ENCODE measurements at regions not wholly inside any gene's neighbourhood (a gene's known extent, or its start where the extent isn't known, plus 50 kb on each side); places are given as distances from the start of the nearest gene placed in this dataset.

DNA sequence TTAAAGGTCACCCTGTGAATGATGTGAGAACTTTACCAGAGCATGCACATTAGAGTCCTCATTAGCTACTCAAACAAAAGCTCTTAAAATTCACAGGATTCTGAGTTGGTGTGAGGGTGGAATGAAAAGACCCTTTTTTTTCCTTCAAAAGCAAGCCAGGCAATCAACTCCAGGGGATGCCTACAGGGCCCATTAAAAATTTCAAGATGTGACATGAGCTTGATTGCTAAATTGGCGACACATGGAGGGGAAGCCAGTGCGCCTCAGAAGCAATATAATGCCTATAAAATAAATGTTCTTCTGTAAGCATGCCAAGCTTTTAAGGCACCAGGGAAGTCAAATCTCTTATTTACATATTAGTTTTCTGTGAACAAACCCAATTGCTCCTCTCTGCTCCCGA, 328.8 kb upstream of the SUCLG2 start:
- Histone ChIP-seq H3K27ac (no peak overlapping the region), H3K9me3 (no peaks in the 10 kb centered on the region), H3K27me3 (no peaks in the 10 kb centered on the region), H3K4me1 (no peaks in the 10 kb centered on the region), H3K36me3 (no peaks in the 10 kb centered on the region), H3K4me3 (no peak overlapping the region)
- intact Hi-C loops (cut with DNase I): no loop called here
- DNase-seq (no peak), ATAC-seq (no peak)
- TF ChIP-seq, protein P1, sequence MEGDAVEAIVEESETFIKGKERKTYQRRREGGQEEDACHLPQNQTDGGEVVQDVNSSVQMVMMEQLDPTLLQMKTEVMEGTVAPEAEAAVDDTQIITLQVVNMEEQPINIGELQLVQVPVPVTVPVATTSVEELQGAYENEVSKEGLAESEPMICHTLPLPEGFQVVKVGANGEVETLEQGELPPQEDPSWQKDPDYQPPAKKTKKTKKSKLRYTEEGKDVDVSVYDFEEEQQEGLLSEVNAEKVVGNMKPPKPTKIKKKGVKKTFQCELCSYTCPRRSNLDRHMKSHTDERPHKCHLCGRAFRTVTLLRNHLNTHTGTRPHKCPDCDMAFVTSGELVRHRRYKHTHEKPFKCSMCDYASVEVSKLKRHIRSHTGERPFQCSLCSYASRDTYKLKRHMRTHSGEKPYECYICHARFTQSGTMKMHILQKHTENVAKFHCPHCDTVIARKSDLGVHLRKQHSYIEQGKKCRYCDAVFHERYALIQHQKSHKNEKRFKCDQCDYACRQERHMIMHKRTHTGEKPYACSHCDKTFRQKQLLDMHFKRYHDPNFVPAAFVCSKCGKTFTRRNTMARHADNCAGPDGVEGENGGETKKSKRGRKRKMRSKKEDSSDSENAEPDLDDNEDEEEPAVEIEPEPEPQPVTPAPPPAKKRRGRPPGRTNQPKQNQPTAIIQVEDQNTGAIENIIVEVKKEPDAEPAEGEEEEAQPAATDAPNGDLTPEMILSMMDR (IDR thresholded peaks at IDR 0.05): no peak

DNA sequence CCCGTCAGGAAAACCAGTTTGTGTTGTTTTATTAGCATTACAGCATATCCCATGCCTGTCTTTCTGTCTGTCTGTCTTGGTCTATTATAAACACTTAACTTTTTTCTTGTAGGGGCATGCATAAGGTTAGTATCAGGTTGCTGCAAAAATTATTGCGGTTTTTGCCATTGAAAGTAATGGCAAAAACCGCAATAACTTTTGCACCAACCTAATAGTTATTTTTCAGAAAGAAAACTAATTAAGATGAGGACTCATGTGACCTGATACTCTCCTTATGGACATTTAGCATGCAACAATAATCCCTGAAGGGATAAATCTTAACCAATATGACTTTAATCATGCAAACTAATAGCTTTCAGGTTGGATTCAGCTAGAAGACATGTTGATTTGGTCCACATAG, 326.7 kb upstream of the SUCLG2 start:
- H3K4me3 ChIP-seq: no peak overlapping the region
- H3K27ac ChIP-seq: no peak overlapping the region
- H3K27me3 ChIP-seq: no peaks in the 10 kb centered on the region
- H3K9me3 ChIP-seq: no peaks in the 10 kb centered on the region
- H3K36me3 ChIP-seq: no peaks in the 10 kb centered on the region
- TF ChIP-seq, protein P1 (IDR thresholded peaks at IDR 0.05): no peak
- H3K4me1 ChIP-seq: no peaks in the 10 kb centered on the region
- intact Hi-C loops (cut with DNase I): no loop called here
- DNase-seq: no peak
- no peak for ATAC-seq

DNA sequence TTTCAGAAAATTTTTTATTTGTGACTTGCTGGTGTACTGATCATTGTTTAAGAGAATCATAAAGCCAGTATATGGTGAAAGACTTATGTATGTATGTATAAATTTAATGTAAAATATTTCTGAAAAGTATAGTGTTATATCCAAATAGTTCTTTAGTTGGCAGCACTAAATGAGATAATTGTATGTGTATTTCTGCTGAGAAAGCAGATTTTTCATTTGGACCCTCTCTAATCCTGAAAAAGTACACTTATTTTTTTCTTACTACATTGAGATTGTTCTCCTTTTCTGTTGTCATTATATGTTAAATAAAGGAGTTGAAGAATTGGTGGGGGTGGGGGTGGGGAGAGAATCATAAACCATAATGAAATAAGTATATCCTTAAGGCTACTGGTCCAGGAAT, 324.9 kb upstream of the SUCLG2 start:
- TF ChIP-seq, protein P1 (IDR thresholded peaks at IDR 0.05): no peak
- ATAC-seq (no peak), DNase-seq (no peak)
- no peaks in the 10 kb centered on the region for H3K27me3 ChIP-seq
- no peaks in the 10 kb centered on the region for H3K4me1 ChIP-seq
- H3K9me3 ChIP-seq: no peaks in the 10 kb centered on the region
- no peaks in the 10 kb centered on the region for H3K36me3 ChIP-seq
- intact Hi-C loops (cut with DNase I): no loop called here
- no peak overlapping the region for H3K27ac ChIP-seq
- H3K4me3 ChIP-seq: no peak overlapping the region

DNA sequence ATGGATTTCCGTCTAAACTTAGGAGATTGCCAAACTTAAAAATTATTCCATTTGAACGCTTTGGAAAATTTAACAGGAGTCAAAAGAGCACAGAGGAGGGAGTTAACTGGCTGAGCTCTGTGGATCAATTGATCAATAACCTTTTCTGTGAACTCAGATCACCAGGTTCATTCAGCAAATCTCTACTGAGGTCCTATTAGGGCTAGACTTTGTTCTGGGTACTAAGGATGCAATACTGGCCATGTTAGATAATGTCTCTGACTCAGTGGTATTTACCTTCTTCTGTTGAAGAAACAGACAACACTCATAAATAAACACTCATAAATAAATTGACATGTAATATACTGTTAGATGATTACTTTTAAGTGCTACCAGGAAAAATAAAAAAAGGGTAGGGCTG, 323.4 kb upstream of the SUCLG2 start:
- intact Hi-C loops (cut with DNase I): no loop called here
- Histone ChIP-seq H3K4me3 (no peak overlapping the region), H3K36me3 (no peaks in the 10 kb centered on the region), H3K27me3 (no peaks in the 10 kb centered on the region), H3K4me1 (no peaks in the 10 kb centered on the region), H3K9me3 (no peaks in the 10 kb centered on the region), H3K27ac (no peak overlapping the region)
- TF ChIP-seq, protein P1 (IDR thresholded peaks at IDR 0.05): no peak
- no peak for DNase-seq
- no peak for ATAC-seq

DNA sequence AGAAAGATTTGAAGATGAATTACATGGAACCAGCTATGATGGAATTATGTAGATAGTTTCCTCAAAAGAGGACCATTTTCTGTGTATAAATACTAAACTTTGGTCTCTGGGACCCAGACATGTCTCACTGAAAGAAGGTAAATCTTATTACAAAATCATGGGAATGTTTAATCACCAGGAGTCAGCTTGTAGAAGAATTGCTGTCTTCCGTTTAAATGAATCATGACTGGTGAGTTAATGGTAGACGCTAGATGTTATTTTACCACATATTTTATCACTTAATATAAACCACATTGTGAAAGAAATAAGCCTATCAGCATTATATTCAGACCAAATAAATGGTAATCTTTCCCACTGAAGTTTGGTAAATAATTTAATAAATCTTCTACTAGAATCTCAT, 322.3 kb upstream of the SUCLG2 start:
- Histone ChIP-seq H3K27ac (no peak overlapping the region), H3K4me1 (no peaks in the 10 kb centered on the region), H3K36me3 (no peaks in the 10 kb centered on the region), H3K27me3 (no peaks in the 10 kb centered on the region), H3K9me3 (no peaks in the 10 kb centered on the region), H3K4me3 (no peak overlapping the region)
- TF ChIP-seq, protein P1 (IDR thresholded peaks at IDR 0.05): no peak
- DNase-seq (no peak), ATAC-seq (no peak)
- intact Hi-C loops (cut with DNase I): no loop called here

DNA sequence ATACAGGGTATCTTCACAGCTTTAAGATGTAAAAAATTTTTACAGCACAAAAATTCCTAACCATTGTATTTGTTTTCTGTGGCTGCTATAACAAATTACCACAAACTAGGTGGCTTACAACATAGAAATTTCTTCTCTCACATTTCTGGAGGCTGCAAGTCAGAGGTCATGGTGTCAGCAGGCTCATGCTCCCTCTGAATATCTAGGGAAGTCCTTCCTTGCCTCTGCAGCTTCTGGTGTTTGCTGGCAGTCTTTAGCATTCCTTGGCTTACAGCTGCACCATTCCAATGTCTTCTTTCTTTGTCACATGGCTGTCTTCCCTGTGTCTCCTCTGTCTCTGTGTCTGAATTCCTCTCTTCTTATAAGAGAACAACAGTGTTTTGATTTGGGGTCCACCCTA, 310.2 kb upstream of the SUCLG2 start:
- H3K27me3 ChIP-seq: no peaks in the 10 kb centered on the region
- H3K36me3 ChIP-seq: no peaks in the 10 kb centered on the region
- H3K4me3 ChIP-seq: no peak overlapping the region
- no peaks in the 10 kb centered on the region for H3K9me3 ChIP-seq
- intact Hi-C loops (cut with DNase I): no loop called here
- DNase-seq: no peak
- ATAC-seq: no peak
- TF ChIP-seq, protein P1 (IDR thresholded peaks at IDR 0.05): no peak
- H3K4me1 ChIP-seq: no peaks in the 10 kb centered on the region
- no peak overlapping the region for H3K27ac ChIP-seq
